Right lobe of liver (tissue), 6 donors: ENCODE measurements at regions not wholly inside any gene's neighbourhood (a gene's known extent, or its start where the extent isn't known, plus 50 kb on each side); places are given as distances from the start of the nearest gene placed in this dataset.
"Not testable (repeated sequence)": the region's sequence is repeated elsewhere in the genome, so short reads cannot be mapped to it uniquely, and the experiment has no call there.

Experiments used
- ATAC-seq, 4 donors: fragments of 200-7000 bp; cut with Tn5 transposase; one replicate each; pipeline ENCODE4 v1.9.1; 2020; ENCODE audit warnings: mild to moderate bottlenecking in 4 of 4, moderate library complexity in 4 of 4
- DNase-seq, 3 donors: peaks; one replicate each; pipeline ENCODE4 v3.0.0-alpha.2; 2020
- H3K27ac ChIP-seq, 3 donors: fragments of 200-600 bp; one replicate each; pipeline ENCODE4 v1.8.0; 2022
- H3K27me3 ChIP-seq, 2 donors: fragments of 200-600 bp; one replicate each; pipeline ENCODE4 v1.8.0; 2022
- H3K36me3 ChIP-seq, 4 donors: fragments of 200-600 bp; sonication (generic) in 1 of 4; one replicate each; pipeline versions ENCODE4 v1.5.1 to v1.8.0; 2017 to 2022; ENCODE audit warnings: control low read depth in 1 of 4
- H3K4me1 ChIP-seq, 4 donors: fragments of 200-600 bp; sonication (generic) in 1 of 4; one replicate each; pipeline versions ENCODE4 v1.5.1 to v1.8.0; 2017 to 2022; ENCODE audit warnings: control low read depth in 1 of 4
- H3K4me3 ChIP-seq, 3 donors: fragments of 200-600 bp; one replicate each; pipeline ENCODE4 v1.8.0; 2022
- H3K9me3 ChIP-seq, 4 donors: fragments of 200-600 bp; sonication (generic) in 1 of 4; one replicate each; pipeline versions ENCODE4 v1.5.1 to v1.8.0; 2017 to 2022; ENCODE audit warnings: control low read depth in 1 of 4
- CTCF ChIP-seq, 4 donors: fragments of 200-600 bp in 3 of 4; fragments of 450-650 bp in 1 of 4; IDR thresholded peaks; one replicate each; pipeline versions ENCODE4 v1.5.1 to v1.8.0; 2016 to 2022; ENCODE audit warnings: antibody characterized with exemption in 4 of 4, mild to moderate bottlenecking in 2 of 4
- POLR2A ChIP-seq: fragments of 450-650 bp; IDR thresholded peaks from one replicate; pipeline ENCODE4 v1.6.1; 2017; ENCODE audit warnings: antibody characterized with exemption, mild to moderate bottlenecking
- WGBS: methylation state at CpG from one replicate; pipeline ENCODE4 v1.1.6; 2018; ENCODE audit warnings: low coverage, low lambda C conversion rate; ENCODE audit not compliant: insufficient coverage; ENCODE audit errors: missing lambda C conversion rate; 5-methylcytosine and 5-hydroxymethylcytosine counted together
- intact Hi-C, 2 donors: fragments of 100-400 bp; cut with DNase I; formaldehyde crosslinking; loops; one replicate each; pipeline versions ENCODE4 v1.11.2 to v1.14.1; 2022
- donor health status: DM: no; HTN: yes; CAD: no.
- donor health status: DM: no; HTN: no; CAD: no.
- donor health status: DM: no; HTN: no; CAD: no.
- donor health status: DM: no; HTN: yes; CAD: no.
- donor health status: DM: no; HTN: yes; CAD: no.

- DNase-seq (no peak), ATAC-seq (no peak)
- intact Hi-C loops: no loop called here
- no peak overlapping the region for H3K27ac ChIP-seq
- H3K4me1 ChIP-seq: no peaks in the 10 kb centered on the region
- no peak overlapping the region for H3K4me3 ChIP-seq
- no peaks in the 10 kb centered on the region for H3K9me3 ChIP-seq
- no peaks in the 10 kb centered on the region for H3K27me3 ChIP-seq
- TF ChIP-seq POLR2A (no peak), CTCF (IDR thresholded peaks at IDR 0.05) (no peak)
- 46% methylated on average over 1 of the region's 1 CpG for whole genome bisulfite sequencing
- no peaks in the 10 kb centered on the region for H3K36me3 ChIP-seq
Observed at GRCh38 chr3:145032791-145033190, 1061.2 kb downstream of the DIPK2A start.

- intact Hi-C loops: no loop called here
- Histone ChIP-seq H3K9me3 (no peaks in the 10 kb centered on the region), H3K4me3 (no peak overlapping the region), H3K4me1 (no peaks in the 10 kb centered on the region), H3K27ac (no peak overlapping the region), H3K36me3 (no peaks in the 10 kb centered on the region), H3K27me3 (no peaks in the 10 kb centered on the region)
- 77% methylated on average over 1 of the region's 1 CpG for WGBS
- TF ChIP-seq POLR2A (no peak), CTCF (IDR thresholded peaks at IDR 0.05) (no peak)
- no peak for DNase-seq
- no peak for ATAC-seq
Observed at GRCh38 chr3:145035682-145036081, 1064.1 kb downstream of the DIPK2A start.

GRCh38 chr3:145054055-145054454 is 1082.4 kb downstream of the DIPK2A start:
- ATAC-seq, H3K4me3 ChIP-seq, H3K27ac ChIP-seq, intact Hi-C loops, H3K4me1 ChIP-seq, H3K36me3 ChIP-seq, H3K27me3 ChIP-seq, DNase-seq, H3K9me3 ChIP-seq: not testable (repeated sequence)
- 75% methylated on average over 2 of the region's 2 CpGs for WGBS

- Histone ChIP-seq H3K36me3 (no peaks in the 10 kb centered on the region), H3K27ac (no peak overlapping the region), H3K4me3 (no peak overlapping the region), H3K27me3 (no peaks in the 10 kb centered on the region), H3K4me1 (no peaks in the 10 kb centered on the region), H3K9me3 (no peaks in the 10 kb centered on the region)
- 17% methylated on average over 1 of the region's 1 CpG for WGBS
- TF ChIP-seq POLR2A (no peak), CTCF (IDR thresholded peaks at IDR 0.05) (no peak)
- ATAC-seq (no peak), DNase-seq (no peak)
- intact Hi-C loops: no loop called here
Observed at GRCh38 chr3:145055375-145056076, 1083.9 kb downstream of the DIPK2A start.

GRCh38 chr3:145058483-145058882 is 1086.9 kb downstream of the DIPK2A start:
- Histone ChIP-seq H3K36me3 (no peaks in the 10 kb centered on the region), H3K4me3 (no peak overlapping the region), H3K9me3 (no peaks in the 10 kb centered on the region), H3K4me1 (no peaks in the 10 kb centered on the region), H3K27me3 (no peaks in the 10 kb centered on the region), H3K27ac (no peak overlapping the region)
- 87% methylated on average over 1 of the region's 1 CpG for WGBS
- TF ChIP-seq POLR2A (no peak), CTCF (IDR thresholded peaks at IDR 0.05) (no peak)
- no peak for ATAC-seq
- intact Hi-C loops: no loop called here
- no peak for DNase-seq
